GM11168 (cell line): ENCODE measurements at regions not wholly inside any gene's neighbourhood (a gene's known extent, or its start where the extent isn't known, plus 50 kb on each side); places are given as distances from the start of the nearest gene placed in this dataset.
"Not testable (repeated sequence)": the region's sequence is repeated elsewhere in the genome, so short reads cannot be mapped to it uniquely, and the experiment has no call there.

Experiments used
- in situ Hi-C: fragments of 300-500 bp; cut with MboI; formaldehyde crosslinking; loops from one replicate; pipeline ENCODE4 v1.12.0; 2022; ENCODE audit warnings: low sequenced_read_pairs; ENCODE audit not compliant: unreplicated experiment

- in situ Hi-C loops = no loop called here
These were observed 510.2 kb upstream of the GYPC start for GRCh38 chr2:126145752-126146151.

GRCh38 chr2:126154256-126154785, 501.6 kb upstream of the GYPC start:
- in situ Hi-C loops = no loop called here

GRCh38 chr2:126160950-126161349, 495.0 kb upstream of the GYPC start:
- in situ Hi-C loops = not testable (repeated sequence)

- in situ Hi-C loops = no loop called here
These were observed 483.2 kb upstream of the GYPC start for GRCh38 chr2:126172631-126173184.

- in situ Hi-C loops = no loop called here
These were observed 480.7 kb upstream of the GYPC start for GRCh38 chr2:126175222-126175621.

GRCh38 chr2:126177479-126177878, 478.5 kb upstream of the GYPC start:
- in situ Hi-C loops = no loop called here

GRCh38 chr2:126187668-126188067, 468.3 kb upstream of the GYPC start:
- in situ Hi-C loops = no loop called here

GRCh38 chr2:126189527-126189926, 466.4 kb upstream of the GYPC start:
- in situ Hi-C loops = no loop called here

GRCh38 chr2:126200538-126200937, 455.4 kb upstream of the GYPC start:
- in situ Hi-C loops = no loop called here

- in situ Hi-C loops = no loop called here
These were observed 447.7 kb upstream of the GYPC start for GRCh38 chr2:126208266-126208665.

- in situ Hi-C loops = no loop called here
These were observed 443.2 kb upstream of the GYPC start for GRCh38 chr2:126212735-126213134.

GRCh38 chr2:126219081-126219480, 436.9 kb upstream of the GYPC start:
- in situ Hi-C loops = no loop called here

GRCh38 chr2:126220331-126220730, 435.6 kb upstream of the GYPC start:
- in situ Hi-C loops = no loop called here

GRCh38 chr2:126221506-126221905, 434.5 kb upstream of the GYPC start:
- in situ Hi-C loops = no loop called here

GRCh38 chr2:126222278-126222677, 433.7 kb upstream of the GYPC start:
- in situ Hi-C loops = no loop called here

GRCh38 chr2:126224776-126225175, 431.2 kb upstream of the GYPC start:
- in situ Hi-C loops = no loop called here

GRCh38 chr2:126227250-126227649, 428.7 kb upstream of the GYPC start:
- in situ Hi-C loops = no loop called here

- in situ Hi-C loops = no loop called here
These were observed 427.4 kb upstream of the GYPC start for GRCh38 chr2:126228531-126228930.

- in situ Hi-C loops = no loop called here
These were observed 417.7 kb upstream of the GYPC start for GRCh38 chr2:126238251-126238650.

- in situ Hi-C loops = no loop called here
These were observed 416.5 kb upstream of the GYPC start for GRCh38 chr2:126239320-126239955.

GRCh38 chr2:126241001-126241400, 415.0 kb upstream of the GYPC start:
- in situ Hi-C loops = no loop called here

GRCh38 chr2:126241411-126241810, 414.5 kb upstream of the GYPC start:
- in situ Hi-C loops = no loop called here
